ENCODE measurements at regions not wholly inside any gene's neighbourhood (a gene's known extent, or its start where the extent isn't known, plus 50 kb on each side); places are given as distances from the start of the nearest gene placed in this dataset.
A peak's percentile ranks its signal among the peaks of the same experiment; 100 is the strongest.

GRCh38 chr4:95660719-95661118 is 111.9 kb upstream of the UNC5C start:
- no peak for DNase-seq

GRCh38 chr4:95651891-95652290 is 103.1 kb upstream of the UNC5C start:
- no peak for DNase-seq

DNA sequence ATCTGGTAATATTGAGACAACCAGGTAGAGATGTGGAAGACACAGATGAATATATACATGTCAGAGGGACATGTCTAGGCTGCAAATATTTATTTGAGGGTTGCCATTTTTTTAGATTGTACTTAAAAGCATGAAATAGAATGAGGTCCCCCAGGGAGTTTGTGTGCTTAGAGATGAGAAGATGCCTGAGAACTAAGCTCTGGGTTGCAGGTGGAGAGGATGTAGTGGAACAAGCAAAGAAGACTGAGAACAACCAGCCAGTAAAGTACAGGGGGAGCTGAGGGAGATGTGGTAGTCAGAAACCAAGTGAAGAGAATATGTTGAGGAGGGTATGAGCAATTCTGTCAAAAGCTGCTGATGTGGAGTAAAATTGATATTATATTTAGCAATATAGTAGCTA is 95.6 kb upstream of the UNC5C start:
- no peak for DNase-seq

GRCh38 chr4:95643627-95644026 is 94.9 kb upstream of the UNC5C start:
- no peak for DNase-seq

DNA sequence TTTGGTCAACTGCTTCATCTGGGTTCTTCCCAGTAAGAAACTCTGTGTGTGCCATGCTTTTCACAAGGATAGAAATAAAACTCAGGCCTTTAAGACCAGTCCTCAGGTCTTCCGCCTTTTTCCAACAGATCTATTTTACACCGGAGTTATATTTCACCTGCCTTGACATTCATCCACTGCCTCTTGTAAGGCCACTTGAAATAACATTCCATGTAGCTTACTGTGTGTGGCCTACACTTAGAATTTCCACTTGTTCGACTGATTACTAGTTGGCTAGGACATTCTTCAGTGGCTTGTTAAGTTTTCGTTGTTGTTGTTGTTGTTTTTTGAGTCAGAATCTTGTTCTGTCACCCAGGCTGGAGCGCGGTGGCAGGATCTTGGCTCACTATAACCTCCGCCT is 92.8 kb upstream of the UNC5C start:
- no peak for DNase-seq

DNA sequence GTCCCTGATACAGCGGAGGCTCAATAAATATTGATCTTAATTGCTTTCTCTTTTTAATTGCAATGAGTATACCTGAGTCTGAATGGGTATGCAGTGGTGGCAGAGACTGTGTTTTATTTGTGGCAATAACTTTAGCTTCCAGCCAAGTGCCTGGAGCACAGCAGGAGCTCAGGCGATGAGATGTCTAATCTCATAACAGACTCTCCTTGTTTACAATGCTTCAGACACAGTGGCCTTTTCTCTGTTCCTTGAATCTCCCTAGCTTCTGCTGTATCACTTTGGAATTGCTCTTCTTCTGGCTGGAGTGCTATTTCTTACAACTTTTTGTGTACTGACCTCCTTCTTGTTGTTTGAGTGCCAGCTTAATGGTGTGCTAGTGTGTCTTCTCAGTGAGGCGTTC is 91.5 kb upstream of the UNC5C start:
- no peak for DNase-seq

DNA sequence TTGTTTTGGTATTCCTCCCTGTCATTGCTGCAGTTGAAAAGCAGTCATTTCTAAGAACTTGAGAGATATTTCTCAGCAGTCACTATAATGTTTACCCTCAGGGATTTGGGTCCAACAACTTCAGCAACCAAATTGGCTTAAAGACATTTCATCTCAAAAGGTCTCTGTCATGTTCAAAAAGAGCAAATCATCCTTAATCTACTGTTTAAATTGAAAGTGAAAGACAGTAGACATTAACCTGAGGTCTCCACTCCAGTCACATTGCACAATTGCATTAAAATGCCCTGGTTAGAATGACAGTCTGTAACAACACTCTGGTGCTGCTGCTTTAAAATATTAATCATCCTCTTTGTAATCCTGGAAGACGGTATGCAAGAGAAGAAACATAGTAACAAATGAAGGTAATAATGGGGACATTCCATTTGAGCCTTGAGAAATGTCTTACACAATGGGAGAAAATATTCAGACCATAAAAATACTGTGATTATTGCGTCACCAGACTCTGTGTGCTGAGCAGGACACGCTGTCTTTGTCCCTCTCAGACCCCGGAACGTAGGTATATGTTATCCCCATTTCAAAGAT is 90.2 kb upstream of the UNC5C start:
- no peak for DNase-seq

- peak in 2 of 3 donors; percentile 2 to 36 for DNase-seq
Observed at GRCh38 chr4:95637043-95637600, 88.3 kb upstream of the UNC5C start.

GRCh38 chr4:95636061-95636460 is 87.3 kb upstream of the UNC5C start:
- no peak for DNase-seq

GRCh38 chr4:95627709-95628108 is 78.9 kb upstream of the UNC5C start:
- no peak for DNase-seq

DNA sequence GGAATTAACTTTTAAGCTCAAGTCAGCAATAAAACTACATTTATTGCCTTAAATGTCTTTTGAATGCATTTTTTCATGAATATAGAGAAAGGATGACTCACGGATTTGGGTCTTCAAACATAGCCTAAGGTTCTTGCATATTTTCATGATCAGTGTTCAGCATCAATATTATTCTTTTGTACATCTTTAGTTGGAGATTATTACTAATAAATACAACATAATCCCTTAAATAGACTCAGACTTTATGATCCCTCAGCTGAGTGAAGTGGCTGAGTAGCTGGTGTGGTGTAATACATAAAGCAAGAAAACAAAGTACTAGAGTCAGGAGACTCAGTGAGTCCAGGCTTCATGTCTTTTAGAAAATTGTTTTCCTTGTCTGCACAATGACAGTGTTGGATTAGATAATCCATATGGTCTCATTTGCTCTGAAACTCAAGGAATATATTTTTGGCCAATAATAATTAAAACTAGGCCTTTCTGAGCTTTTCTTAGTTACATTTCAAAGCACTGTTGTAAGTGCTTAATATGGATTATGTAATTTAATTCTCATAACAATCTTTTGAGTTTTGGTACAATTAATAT is 78.3 kb upstream of the UNC5C start:
- no peak for DNase-seq

DNA sequence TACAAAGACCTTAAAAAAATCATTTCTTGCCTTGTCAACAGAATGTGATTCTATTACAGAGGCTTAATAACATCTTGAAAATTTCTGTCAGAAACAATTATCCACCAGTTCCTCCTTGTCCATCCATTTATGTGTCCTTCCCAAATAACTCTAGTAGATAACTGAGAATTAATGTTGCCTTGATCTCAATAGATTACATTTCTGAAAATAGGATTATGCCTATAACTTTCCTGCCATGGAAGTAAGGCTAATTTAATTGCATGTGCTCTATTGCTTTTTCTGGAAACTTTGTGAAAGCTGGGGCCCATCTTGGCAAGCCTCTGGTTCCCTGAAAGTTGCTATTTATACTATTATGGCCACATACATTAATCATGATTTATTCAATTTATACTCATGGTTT is 76.2 kb upstream of the UNC5C start:
- no peak for DNase-seq

- DNase-seq = no peak
Observed at GRCh38 chr4:95619525-95620443, 71.0 kb upstream of the UNC5C start.

DNA sequence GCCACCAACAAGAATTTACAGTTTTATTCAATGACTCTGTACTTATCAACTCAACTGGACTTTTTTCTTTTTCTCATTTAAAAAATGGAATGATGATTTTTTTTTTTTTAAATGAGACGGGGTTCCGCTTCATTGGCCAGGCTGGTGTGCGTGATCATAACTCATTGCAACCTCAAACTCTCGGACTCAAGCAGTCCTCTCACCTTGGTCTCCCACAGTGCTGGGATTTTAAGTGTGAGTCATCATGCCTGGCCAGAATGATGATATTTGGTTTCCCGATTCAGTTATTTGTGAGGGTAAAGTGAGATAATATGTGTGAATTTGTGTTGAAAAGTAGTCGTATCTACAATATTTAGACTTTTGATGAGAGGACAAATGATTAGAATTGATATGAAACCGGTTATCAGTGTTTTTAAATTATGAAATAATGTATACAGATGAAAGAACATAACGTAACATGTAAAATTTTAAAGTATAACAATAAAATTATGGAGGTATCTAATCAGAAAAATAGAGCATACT is 66.0 kb upstream of the UNC5C start:
- no peak for DNase-seq

DNA sequence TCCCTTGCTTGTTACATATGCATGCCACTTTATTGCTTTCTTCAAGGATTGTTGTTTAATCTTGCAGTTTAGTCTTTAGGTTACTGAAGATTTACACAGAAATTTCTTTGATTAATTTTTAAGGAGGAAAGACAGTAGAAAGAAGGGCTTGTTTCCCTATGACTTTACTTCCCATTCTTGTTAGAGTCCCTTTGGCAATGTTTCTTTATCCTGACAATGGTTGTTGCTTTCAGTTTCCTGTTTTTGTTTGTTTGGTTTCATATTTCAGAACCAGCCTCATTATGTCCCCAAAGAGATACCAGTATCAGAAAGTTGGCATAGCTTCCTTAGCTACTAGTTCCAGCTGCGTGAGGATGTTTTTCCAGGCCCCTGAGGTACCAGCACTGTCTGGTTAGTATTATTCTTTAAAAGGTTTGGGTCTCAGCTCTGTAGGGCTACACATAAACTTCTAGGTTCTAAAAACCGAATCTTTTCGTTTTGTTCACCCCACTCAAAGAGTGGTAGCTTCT is 61.3 kb upstream of the UNC5C start:
- DNase-seq = no peak

DNA sequence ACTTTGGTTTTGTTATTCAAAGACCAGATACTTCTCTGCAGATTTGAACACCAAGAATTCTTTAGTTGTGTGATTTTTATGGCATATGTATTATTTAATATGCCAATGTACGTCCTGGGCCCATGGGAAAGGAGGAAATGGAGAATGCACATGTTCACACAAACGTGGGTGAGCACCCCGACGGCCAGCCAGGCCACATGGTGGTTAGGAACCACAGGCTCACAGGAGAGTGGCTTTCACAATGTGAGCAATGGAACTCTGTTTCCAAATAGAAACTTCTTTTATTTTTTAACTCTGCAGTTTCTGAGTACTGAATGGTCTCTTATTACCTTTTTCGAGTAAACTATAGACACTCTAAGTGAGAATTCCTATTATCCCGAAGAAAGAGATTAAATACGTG is 58.0 kb upstream of the UNC5C start:
- DNase-seq = no peak

DNA sequence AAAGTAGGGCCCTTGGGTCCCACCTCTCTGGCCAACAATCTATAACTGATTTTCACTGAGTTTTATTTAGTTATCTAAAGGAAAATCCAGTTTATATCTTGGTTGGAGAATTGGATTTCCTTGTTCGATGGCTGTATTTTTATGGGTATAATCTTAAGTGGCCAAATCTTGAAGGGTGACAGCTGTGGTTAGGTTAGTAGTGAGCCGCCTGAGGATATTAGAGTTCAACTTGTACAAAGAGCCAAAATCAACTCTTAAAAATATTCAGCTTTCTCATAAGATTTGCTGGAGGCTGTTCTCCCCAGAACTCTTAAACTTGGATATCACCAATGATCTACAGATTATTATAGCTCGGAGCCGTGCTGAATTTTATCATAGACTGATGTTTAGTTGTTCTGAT is 54.6 kb upstream of the UNC5C start:
- DNase-seq = no peak

- no peak for DNase-seq
Observed at GRCh38 chr4:95602872-95603271, 54.1 kb upstream of the UNC5C start.

GRCh38 chr4:95601356-95601755 is 52.6 kb upstream of the UNC5C start:
- no peak for DNase-seq

DNA sequence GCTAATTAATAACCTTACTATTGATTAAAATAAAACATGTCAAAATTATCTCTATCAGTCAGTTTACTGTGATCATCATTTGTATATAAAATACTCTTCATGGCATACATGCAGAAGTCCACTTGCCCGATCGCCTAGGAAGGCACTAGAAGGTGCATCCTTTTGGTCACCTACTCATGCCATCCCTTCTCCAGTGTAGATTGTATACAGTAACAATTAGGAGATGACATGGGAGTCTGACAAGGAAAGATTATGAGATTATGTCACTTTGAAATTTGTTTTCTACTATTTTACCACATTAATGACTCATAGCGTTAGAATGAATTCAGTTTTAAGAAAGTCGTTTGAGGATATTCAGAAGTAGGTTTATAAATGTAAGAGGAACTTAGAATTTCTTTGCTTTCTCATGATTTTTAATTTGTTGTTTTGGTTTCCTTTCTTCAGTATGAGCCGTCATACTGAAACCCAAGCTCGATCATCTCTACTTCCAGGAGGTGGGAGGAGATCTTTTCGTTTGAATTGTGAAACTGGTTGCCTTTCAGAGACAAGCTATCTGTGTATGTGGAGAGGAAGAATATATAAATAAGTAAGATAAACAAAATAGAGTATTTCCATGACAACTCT is 51.1 kb upstream of the UNC5C start:
- no peak for DNase-seq

Measured in muscle of back (tissue), 3 donors.